ENCODE measurements at regions not wholly inside any gene's neighbourhood (a gene's known extent, or its start where the extent isn't known, plus 50 kb on each side); places are given as distances from the start of the nearest gene placed in this dataset.

- Histone ChIP-seq H3K9me3 (ENCODE audit: control insufficient read depth in 1 of 2, insufficient read depth in 1 of 2, low read depth in 1 of 2, low read length in 2 of 2) (no peaks in the 10 kb centered on the region), H3K27me3 (ENCODE audit: insufficient read depth, low read length) (no peaks in the 10 kb centered on the region), H3K9ac (ENCODE audit: low read length) (no peak overlapping the region), H3K4me3 (replicated peaks in 1 of 2; ENCODE audit: low read depth in 1 of 2, low read length in 2 of 2) (no peak overlapping the region), H3K9me2 (ENCODE audit: insufficient read depth) (no peaks in the 10 kb centered on the region; the same call in 1 of the 2 replicates), H3K27ac (ENCODE audit: low read depth, low read length) (no peak overlapping the region), H2AFZ (ENCODE audit: low read depth, low read length, poor library complexity, severe bottlenecking) (no peak overlapping the region), H3K36me3 (ENCODE audit: control insufficient read depth in 1 of 2, insufficient read depth in 2 of 2, low read length in 2 of 2) (no peaks in the 10 kb centered on the region), H3K4me1 (ENCODE audit: control insufficient read depth in 1 of 2, insufficient read depth in 2 of 2, low read length in 2 of 2) (peaks cover 0 to 6% of the 10 kb centered on the region in 2 experiments; a peak in 1 of 4 replicates), H4K20me1 (ENCODE audit: insufficient read depth) (no peaks in the 10 kb centered on the region), H3K79me2 (ENCODE audit: insufficient read depth, low read length) (no peaks in the 10 kb centered on the region), H3K4me2 (ENCODE audit: low read length) (no peak overlapping the region)
- RAD21 ChIA-PET (ENCODE audit: low non-redundant PET in 1 of 2, low total read pairs in 2 of 2, uncharacterized antibody in 2 of 2, unreplicated experiment in 2 of 2) = no interaction called here
- DNase-seq (ENCODE audit: low read depth, low spot score) = no peak
- ATAC-seq = no peak
- CTCF ChIA-PET = no interaction called here
- TF ChIP-seq, protein P1, sequence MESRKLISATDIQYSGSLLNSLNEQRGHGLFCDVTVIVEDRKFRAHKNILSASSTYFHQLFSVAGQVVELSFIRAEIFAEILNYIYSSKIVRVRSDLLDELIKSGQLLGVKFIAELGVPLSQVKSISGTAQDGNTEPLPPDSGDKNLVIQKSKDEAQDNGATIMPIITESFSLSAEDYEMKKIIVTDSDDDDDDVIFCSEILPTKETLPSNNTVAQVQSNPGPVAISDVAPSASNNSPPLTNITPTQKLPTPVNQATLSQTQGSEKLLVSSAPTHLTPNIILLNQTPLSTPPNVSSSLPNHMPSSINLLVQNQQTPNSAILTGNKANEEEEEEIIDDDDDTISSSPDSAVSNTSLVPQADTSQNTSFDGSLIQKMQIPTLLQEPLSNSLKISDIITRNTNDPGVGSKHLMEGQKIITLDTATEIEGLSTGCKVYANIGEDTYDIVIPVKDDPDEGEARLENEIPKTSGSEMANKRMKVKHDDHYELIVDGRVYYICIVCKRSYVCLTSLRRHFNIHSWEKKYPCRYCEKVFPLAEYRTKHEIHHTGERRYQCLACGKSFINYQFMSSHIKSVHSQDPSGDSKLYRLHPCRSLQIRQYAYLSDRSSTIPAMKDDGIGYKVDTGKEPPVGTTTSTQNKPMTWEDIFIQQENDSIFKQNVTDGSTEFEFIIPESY (IDR thresholded peaks at IDR 0.05; ENCODE audit: extremely low read depth, insufficient replicate concordance, low read length) = no peak
- TF ChIP-seq POLR2AphosphoS5 (IDR thresholded peaks at IDR 0.05; ENCODE audit: low read depth, low read length) (no peak), CBX3 (IDR thresholded peaks at IDR 0.05; ENCODE audit: low read depth) (no peak), EZH2 (IDR thresholded peaks at IDR 0.05) (no peak), EZH2phosphoT487 (IDR thresholded peaks at IDR 0.05; ENCODE audit: borderline replicate concordance) (no peak)
- intact Hi-C loops (cut with micrococcal nuclease) = no loop called here
- POLR2A ChIA-PET = no interaction called here
- no TSS peak for BruUV-seq (replicated peaks)
Observed at GRCh38 chr10:62938672-62939071, 122.5 kb upstream of the EGR2 start.

DNA sequence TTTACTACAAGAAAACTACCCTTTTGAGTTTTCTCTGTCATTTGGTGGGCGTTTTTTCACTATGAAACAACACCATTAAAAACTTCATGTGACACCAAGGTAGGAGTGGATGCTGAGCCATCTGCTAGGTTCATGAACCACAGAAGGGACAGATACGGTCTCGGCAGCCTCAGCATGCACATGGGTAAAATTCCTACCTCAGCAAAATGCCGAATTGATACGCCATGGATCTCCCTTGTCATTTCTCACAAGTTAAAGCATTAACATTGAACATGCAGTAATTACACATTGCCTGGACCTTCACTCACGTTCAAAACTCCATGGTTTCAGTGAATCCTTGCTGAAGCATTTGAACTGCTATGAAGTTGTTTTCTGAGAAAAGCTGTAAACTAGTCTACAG lies 121.5 kb upstream of the EGR2 start:
- no peak overlapping the region for H2AFZ ChIP-seq (ENCODE audit: low read depth, low read length, poor library complexity, severe bottlenecking)
- H3K9me3 ChIP-seq (ENCODE audit: control insufficient read depth in 1 of 2, insufficient read depth in 1 of 2, low read depth in 1 of 2, low read length in 2 of 2) = no peaks in the 10 kb centered on the region
- no peaks in the 10 kb centered on the region for H4K20me1 ChIP-seq (ENCODE audit: insufficient read depth)
- peaks cover 0 to 6% of the 10 kb centered on the region in 2 experiments; a peak in 1 of 4 replicates for H3K4me1 ChIP-seq (ENCODE audit: control insufficient read depth in 1 of 2, insufficient read depth in 2 of 2, low read length in 2 of 2)
- ATAC-seq (no peak), DNase-seq (ENCODE audit: low read depth, low spot score) (no peak)
- ChIA-PET CTCF (no interaction called here), RAD21 (ENCODE audit: low non-redundant PET in 1 of 2, low total read pairs in 2 of 2, uncharacterized antibody in 2 of 2, unreplicated experiment in 2 of 2) (no interaction called here), POLR2A (no interaction called here)
- TF ChIP-seq, protein P2, sequence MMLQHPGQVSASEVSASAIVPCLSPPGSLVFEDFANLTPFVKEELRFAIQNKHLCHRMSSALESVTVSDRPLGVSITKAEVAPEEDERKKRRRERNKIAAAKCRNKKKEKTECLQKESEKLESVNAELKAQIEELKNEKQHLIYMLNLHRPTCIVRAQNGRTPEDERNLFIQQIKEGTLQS (IDR thresholded peaks at IDR 0.05) = no peak
- TF ChIP-seq EGR1 (IDR thresholded peaks at IDR 0.05; ENCODE audit: low read depth) (no peak), FOSL1 (IDR thresholded peaks at IDR 0.05; ENCODE audit: low read depth) (no peak), ELF1 (IDR thresholded peaks at IDR 0.05; ENCODE audit: borderline replicate concordance, low read depth) (no peak), POLR2AphosphoS5 (IDR thresholded peaks at IDR 0.05; ENCODE audit: low read depth, low read length) (no peak), SRF (IDR thresholded peaks at IDR 0.05; ENCODE audit: low read depth) (no peak), CEBPB (IDR thresholded peaks at IDR 0.05; ENCODE audit: low read depth) (no peak), ZFX (IDR thresholded peaks at IDR 0.05) (no peak), SP1 (IDR thresholded peaks at IDR 0.05; ENCODE audit: low read depth) (no peak), CBX3 (IDR thresholded peaks at IDR 0.05; ENCODE audit: low read depth) (no peak), POLR2A (IDR thresholded peaks at IDR 0.05; ENCODE audit: borderline replicate concordance, extremely low read depth, insufficient read depth, insufficient read length) (no peak), YY1 (IDR thresholded peaks at IDR 0.05; ENCODE audit: extremely low read depth, insufficient replicate concordance, low read depth, low read length) (no peak)
- H3K27ac ChIP-seq (ENCODE audit: low read depth, low read length) = no peak overlapping the region
- no peak overlapping the region for H3K4me3 ChIP-seq (replicated peaks in 1 of 2; ENCODE audit: low read depth in 1 of 2, low read length in 2 of 2)
- intact Hi-C loops (cut with micrococcal nuclease) = no loop called here
- no TSS peak for BruUV-seq (replicated peaks)
- no peaks in the 10 kb centered on the region; the same call in 1 of the 2 replicates for H3K9me2 ChIP-seq (ENCODE audit: insufficient read depth)
- H3K9ac ChIP-seq (ENCODE audit: low read length) = no peak overlapping the region
- no peaks in the 10 kb centered on the region for H3K36me3 ChIP-seq (ENCODE audit: control insufficient read depth in 1 of 2, insufficient read depth in 2 of 2, low read length in 2 of 2)
- H3K79me2 ChIP-seq (ENCODE audit: insufficient read depth, low read length) = no peaks in the 10 kb centered on the region
- no peak overlapping the region for H3K4me2 ChIP-seq (ENCODE audit: low read length)
- no peaks in the 10 kb centered on the region for H3K27me3 ChIP-seq (ENCODE audit: insufficient read depth, low read length)

Data from HCT116 (cell line).